ENCODE measurements at regions not wholly inside any gene's neighbourhood (a gene's known extent, or its start where the extent isn't known, plus 50 kb on each side); places are given as distances from the start of the nearest gene placed in this dataset.

- no peak for TF ChIP-seq POLR2A (IDR thresholded peaks at IDR 0.05)
- TF ChIP-seq, protein P1, sequence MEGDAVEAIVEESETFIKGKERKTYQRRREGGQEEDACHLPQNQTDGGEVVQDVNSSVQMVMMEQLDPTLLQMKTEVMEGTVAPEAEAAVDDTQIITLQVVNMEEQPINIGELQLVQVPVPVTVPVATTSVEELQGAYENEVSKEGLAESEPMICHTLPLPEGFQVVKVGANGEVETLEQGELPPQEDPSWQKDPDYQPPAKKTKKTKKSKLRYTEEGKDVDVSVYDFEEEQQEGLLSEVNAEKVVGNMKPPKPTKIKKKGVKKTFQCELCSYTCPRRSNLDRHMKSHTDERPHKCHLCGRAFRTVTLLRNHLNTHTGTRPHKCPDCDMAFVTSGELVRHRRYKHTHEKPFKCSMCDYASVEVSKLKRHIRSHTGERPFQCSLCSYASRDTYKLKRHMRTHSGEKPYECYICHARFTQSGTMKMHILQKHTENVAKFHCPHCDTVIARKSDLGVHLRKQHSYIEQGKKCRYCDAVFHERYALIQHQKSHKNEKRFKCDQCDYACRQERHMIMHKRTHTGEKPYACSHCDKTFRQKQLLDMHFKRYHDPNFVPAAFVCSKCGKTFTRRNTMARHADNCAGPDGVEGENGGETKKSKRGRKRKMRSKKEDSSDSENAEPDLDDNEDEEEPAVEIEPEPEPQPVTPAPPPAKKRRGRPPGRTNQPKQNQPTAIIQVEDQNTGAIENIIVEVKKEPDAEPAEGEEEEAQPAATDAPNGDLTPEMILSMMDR (IDR thresholded peaks at IDR 0.05 in 4 of 5, conservative IDR thresholded peaks at IDR 0.05 in 1 of 5): no peak
These were observed 127.3 kb upstream of the CXCR4 start for GRCh38 chr2:136245211-136245610.
